Heart left ventricle (tissue), 13 donors: ENCODE measurements at regions not wholly inside any gene's neighbourhood (a gene's known extent, or its start where the extent isn't known, plus 50 kb on each side); places are given as distances from the start of the nearest gene placed in this dataset.

ENCODE experiments used
- CTCF ChIP-seq, 12 donors: fragments of 200-600 bp; sonication (generic) in 4 of 12; IDR thresholded peaks; one replicate each; pipeline versions ENCODE4 v1.5.0 to v1.8.0; 2018 to 2022; ENCODE audit warnings: antibody characterized with exemption in 12 of 12, mild to moderate bottlenecking in 5 of 12
- POLR2A ChIP-seq, 2 donors: fragments of 450-650 bp; IDR thresholded peaks; one replicate each; pipeline ENCODE4 v1.6.1; 2017; ENCODE audit warnings: antibody characterized with exemption in 2 of 2, mild to moderate bottlenecking in 2 of 2, moderate library complexity in 2 of 2
- donor health status: ischemic (EF 13 %, LVEDD 7.1; RV severe dilation, severe dysfunction).
- donor health status: DM: no; HTN: yes; CAD: no.
- donor health status: DM: no; HTN: no; CAD: no.
- donor health status: ischemic (EF 25% LVEDD 6.9; RV normal size, moderate dysfunction).
- donor health status: ischemic (EF 25% LVEDD 5.7; RV mildly dilated, moderate dysfunction).
- donor health status: ischemic (EF 35%, LVEDD 5.7; RV mildly dilated, moderate dysfunction).
- donor health status: nonischemic (EF 11% LVEDD 7.7; RV severe dilation, severe dysfunction).
- donor health status: DM: yes; HTN: yes; CAD: no.
- donor health status: PGD.
- donor health status: ischemic (EF 29% LVEDD 5.4; RV normal size, mild dysfunction).
- donor health status: nonischemic (EF 23%, LVEDD 6.1; RV moderate dilation, normal function).

GRCh38 chrY:17044272-17044671, 835.7 kb downstream of the CDY2B start:
- TF ChIP-seq CTCF (IDR thresholded peaks at IDR 0.05) (peak in 3 of 12 donors; percentile 8 to 21 (median 16)), POLR2A (IDR thresholded peaks at IDR 0.05) (no peak)
